ENCODE measurements at regions not wholly inside any gene's neighbourhood (a gene's known extent, or its start where the extent isn't known, plus 50 kb on each side); places are given as distances from the start of the nearest gene placed in this dataset.

DNA sequence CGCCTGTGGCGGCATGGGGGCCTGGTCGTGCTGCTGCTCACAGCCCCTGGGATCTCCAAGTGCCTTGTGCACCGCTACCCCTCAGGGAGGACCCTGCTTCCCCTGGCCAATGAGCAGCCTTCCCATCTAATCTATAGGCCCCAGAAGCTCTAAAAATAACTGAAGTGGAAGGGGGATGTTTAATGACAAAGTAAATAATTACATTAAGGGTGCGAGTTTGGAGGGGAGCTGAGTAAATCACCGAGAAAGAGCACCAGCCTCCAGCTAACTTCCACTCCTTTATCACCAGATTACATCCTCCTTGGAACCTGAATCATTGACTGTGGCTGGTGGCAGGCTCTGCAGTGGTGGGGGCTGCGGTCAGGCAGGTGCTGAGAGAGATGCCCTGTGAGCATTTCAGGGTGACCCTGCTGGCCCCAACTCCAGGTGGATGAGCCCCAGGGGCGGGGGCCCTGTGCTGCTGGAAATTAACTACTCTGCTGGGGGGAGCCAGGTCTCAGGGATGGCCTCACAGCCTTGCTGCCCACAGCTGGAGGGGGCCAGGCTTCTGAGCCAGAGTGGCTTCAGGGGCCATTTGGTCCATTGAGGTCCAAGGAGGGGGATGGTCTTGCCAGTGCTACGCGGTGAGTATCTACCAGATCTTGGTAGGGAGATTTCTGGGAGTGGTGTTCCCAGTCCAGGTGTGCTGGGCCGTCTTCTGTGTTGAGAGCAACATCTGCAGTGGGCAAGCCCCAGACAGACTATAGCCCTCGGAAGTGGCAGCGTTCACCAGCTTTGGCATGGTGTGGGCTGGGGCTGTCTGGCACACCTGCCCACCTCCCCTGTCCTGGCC is 74.2 kb downstream of the GLI2 start:
- no peak for DNase-seq

DNA sequence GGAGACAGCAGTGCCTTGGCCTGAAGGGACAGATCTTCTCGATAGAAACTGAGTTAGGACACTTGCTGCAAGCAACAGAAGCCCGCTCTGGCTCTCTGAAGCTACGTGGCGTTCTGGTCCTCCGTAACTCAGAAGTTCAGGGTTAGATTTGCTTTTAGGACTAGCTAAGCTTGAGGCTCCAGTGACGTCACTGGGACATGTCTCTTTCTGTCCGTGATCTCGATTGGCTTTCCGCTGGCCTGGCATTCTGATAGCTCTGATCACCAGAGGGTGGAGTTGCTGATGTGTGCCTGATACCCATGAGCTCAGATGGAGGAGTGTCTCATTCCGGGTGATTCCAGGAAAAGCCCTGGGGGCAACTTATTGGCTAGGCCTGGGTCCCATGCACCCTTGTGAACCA is 75.0 kb downstream of the GLI2 start:
- no peak for DNase-seq

DNA sequence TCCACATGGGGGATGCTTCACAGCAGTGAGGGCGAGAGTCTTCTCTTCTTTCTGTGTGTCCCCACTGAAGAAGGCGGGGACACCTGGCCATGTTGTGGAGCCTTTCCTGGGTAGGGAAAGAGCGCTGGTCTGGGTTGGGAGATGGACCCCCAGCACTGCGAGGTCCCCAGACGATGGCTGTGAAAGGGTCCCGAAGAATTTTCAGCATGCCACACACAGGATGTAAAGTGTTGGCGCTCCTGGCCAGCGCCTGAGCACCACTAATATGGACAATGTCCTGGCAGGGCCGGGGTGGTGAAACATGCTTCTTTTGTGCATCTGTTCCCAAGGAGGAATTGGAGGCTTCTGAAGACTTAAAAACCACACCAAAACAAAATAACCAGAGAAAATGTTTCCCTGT is 77.2 kb downstream of the GLI2 start:
- no peak for DNase-seq

DNA sequence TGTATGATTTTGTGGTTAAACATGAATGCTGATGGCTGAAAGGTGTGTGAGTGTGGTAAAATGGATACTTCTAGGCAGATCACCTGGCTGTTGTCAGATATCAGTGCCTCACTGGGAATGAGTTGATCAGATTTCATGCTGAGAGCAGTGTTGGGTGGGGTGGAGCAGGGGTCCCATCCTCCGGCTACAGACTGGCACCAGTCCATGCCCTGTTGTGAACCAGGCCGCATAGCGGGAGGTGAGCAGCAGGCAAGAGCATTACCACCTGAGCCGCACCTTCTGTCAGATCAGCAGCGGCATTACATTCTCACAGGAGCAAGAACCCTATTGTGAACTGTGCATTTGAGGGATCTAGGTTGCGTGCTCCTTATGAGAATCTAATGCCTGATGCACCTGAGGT is 78.7 kb downstream of the GLI2 start:
- DNase-seq = no peak

DNA sequence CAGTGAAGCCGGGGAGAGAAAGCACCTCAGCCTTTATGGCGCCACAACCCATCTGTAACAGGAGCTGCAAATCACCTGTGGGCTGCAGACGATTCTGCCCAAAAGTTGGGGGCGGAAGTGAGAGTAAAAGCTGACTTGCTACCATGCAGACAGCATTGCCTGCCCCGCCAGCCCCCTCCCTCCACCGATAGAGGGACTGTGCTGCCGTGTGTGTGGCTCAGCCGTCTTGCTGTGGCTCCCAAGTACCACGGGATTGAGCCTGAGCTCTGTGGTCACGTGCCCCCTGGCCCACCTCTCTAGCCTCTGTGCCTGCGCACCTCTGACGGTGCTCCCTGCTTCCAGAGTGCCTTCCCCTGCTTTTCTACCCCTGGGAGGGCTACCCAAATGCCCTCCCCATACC is 79.6 kb downstream of the GLI2 start:
- DNase-seq = no peak

DNA sequence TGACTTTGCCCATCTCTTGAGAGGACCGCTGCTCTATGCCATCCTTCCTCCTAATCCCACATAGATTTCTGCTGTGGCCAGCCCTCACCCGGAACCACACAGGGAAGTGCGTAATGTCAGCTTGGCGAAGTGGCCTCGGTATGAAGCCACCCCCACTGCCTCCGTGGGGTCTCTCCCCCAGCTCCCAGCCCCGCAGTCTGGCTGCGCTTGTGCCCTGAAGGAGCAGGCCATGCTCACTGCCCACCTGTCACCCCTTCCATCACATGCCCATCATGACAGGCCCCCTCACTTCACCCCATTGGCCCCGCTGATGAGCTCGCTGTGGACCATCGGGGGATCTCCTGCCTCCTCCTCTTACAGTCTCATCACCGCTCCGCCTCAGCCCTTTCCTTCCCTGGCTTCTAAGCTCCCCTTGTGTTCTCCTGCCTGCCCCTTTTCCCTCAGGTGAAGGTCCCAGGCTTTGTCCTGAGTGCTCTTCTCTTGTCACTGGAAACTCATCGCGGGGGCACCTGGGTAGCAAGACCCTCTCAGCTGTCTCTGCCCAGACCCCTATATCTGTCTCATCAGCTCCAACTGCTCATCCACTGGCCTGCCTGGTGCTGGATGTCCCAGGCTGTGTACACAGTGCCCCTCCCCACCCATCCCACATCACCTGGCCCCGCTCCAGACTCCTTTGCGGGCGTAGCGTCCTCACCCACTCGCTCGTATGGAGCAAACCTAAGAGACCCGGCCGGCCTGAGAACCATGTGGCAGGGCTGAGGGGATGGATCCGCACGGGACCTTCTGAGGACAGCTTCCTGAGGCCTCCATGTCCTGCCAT is 81.7 kb downstream of the GLI2 start:
- DNase-seq = no peak

DNA sequence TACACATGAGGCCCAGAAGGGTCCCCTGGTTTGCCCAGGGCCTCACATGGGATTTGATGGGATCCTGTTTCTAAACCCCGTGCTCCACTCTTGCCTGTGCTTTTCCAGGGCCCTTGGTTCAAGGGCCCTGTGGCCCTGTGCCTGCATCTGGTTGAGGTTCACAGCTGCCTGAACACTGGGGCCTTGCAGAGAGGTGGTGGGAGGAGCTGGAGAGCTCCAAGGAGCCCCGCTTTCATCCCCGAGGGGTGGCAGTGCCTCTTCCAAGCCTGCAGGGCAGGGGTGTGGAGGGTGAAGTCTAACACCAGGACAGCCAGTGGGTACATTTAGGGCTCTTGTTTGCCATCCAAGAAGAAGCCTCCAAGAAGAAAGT is 82.3 kb downstream of the GLI2 start:
- no peak for DNase-seq

DNA sequence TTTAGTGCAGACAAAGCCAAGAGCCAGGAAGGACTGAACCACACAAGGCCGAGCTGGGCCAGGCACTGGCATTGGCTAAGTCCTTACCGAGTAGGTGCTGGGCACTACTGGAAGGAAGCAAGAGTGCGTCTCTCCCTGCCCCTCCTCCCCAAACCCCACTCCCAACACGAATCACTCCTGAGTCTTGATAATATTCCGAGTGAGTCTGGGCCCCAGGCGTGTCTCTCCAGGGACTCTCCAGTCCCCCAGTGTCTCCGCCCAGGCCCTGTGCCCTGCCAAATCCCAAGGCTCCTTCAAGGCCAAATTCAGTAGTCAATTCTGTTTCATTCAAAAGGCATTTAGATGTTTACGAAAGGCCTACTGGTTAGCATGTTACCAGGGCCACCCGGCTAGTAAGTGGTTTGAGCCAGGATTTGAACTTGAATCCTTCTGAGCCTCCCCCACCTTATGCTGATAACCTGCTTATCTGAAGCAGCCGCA is 82.8 kb downstream of the GLI2 start:
- no peak for DNase-seq

DNA sequence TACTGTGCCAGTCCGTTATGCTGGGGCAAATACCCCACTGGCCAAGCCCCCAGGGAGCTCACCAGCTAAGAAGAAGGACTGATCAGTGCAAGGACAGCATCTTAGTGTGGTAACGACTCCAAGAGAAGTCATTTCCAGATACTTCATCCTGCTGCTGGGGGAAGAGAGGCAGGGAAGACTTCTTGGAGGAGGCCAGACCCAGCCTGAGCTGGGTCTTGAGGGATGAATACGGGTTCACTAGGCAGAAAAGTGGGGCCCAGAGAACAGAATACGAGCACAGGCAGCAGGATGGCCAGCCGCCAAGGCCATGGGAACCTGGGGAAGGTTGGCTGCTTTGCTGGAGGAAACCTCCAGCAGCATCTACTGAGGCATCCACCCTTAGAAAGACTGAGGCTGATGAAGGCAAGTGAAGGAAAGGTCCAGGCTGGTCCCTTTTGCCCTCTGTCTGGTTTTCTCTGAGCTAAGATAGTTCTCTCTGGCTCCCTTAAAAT is 84.1 kb downstream of the GLI2 start:
- no peak for DNase-seq

DNA sequence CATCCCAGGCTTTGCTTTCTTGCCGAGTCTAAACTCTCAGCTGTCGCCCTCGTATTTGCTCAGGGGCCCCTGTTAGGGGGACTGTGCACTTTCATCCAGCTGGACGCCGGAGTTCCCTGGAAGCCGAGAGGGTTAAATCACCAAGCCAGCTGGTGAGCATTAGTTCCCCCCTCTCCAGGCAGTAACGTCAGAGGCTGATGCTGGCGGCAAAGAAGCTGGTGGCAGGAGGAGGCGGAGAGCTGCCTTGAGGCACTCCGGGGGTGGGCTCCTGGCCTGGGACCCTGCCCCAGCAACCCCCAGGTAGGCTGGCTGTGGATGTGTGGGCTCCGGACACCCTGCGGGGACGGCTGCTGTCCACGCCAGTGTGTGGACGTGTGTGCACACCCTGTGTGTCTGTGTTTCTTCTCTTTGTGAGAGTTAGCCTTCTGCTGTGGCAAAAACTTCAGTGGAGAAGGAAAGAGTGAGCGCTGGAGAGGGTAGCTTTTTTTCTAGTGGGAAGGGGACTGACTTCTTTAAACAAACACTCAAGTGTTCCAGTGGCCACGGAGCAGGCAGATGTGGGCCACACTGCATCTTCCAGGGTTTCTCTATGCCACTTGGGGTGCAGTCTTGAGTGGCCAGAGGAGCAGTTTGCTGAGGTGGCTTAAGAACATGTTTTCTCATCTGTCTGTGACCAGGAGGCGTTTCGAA is 84.7 kb downstream of the GLI2 start:
- DNase-seq = no peak

DNA sequence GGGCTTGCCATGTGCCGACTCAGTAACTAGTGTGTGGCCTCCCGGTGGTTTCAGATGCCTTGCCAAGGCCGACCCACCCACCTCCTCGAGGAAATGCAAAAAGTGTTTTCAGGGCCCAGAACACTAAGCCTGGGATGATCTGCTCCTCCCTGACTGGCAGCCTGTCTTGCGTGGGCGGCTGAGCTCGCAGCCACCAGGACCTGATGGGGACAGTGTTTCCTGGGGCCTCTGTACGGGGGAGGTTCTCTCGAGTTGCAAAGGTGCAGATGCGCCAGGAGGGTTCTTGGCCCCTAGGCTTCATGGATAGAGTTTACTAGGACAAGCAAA is 85.2 kb downstream of the GLI2 start:
- no peak for DNase-seq

DNA sequence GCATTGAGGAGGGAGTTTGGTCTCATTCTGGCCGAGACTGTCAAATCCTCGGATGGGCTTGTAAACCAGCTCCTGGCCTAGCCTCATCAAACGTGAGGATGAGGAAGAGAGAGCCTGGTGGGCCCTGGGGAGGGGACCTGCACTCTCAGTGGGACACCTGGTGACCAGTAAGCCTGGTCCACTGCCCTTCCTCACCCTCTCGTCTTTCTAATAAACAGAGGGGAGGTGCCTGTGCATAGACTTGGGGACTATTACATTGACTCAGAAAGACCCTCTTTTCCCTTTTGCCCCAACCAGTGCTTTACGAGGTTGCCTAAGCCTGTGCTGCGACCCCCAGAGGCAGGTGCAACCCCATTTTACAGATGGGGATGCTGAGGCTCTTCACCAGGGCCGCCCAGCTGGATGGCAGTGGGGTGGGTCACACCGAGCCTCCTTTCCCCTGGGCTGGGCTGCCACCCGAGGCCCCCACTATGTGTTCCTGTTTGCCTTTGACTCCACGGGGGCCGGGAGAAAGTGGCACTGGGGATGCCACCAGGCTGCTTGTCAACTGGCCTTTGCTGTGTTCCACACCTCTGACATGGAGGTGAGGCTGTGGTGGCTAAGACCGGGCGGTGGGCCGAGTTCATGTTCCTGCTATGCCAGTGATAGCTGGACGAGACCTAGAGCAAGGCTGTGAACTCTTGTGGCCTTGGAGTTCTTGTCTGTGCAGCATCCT is 85.9 kb downstream of the GLI2 start:
- no peak for DNase-seq

DNA sequence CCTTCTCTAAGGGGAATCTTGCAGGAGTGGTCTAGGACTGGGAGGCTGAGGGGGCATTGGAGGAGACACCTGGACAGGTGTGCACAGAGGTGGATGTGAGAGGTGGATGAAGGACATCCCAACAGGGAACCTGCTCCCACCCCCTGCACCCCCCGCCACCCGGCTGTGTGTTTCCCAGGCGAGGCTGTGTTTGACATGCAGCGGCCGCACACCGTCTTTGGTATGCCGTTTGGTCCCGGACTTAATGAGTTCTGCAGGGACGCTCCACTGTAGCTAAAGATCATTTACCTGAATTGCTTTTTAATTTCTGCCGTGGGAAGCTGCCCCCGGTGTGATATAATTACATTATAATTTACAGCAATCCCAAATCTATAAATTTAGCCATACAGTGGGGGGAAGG is 87.3 kb downstream of the GLI2 start:
- no peak for DNase-seq

DNA sequence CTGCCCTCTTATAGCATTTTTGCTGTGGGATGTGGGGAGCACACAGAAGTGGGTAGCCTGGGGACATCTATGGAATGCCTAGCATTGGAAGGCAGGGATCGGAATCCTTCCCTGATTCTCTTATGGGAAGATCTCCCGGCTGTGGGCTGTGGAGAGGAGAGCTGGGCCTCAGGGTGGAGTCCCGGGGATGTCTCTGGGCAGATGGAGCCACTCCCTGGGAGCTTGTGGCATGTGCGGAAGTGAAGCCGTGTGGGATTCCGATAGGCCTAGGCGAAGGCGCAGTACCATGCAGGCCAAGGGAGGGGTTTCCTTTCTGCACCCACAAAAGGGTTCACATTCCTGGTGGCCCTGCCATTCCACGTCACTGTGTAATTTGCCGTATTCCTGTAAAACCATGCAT is 87.9 kb downstream of the GLI2 start:
- no peak for DNase-seq

DNA sequence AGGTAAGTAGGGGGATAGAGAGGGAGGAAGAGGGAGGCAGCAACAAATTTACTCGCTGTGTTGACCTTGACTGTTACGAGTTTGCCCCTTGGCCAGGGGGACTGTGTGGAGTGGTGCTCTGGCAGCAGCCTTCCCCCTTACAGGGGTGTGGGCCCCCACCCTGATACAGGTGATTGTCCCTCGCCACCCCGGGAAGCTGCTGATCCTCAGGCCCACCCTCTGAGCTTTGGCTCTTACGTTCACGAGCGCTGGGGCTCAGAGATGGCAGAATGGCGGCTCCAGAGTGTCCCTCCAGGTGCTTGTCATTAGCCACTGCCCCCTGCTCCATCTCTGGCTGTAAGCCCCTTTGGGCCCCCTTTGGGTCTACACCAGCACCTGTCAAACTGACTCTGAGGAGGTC is 88.6 kb downstream of the GLI2 start:
- DNase-seq = no peak

DNA sequence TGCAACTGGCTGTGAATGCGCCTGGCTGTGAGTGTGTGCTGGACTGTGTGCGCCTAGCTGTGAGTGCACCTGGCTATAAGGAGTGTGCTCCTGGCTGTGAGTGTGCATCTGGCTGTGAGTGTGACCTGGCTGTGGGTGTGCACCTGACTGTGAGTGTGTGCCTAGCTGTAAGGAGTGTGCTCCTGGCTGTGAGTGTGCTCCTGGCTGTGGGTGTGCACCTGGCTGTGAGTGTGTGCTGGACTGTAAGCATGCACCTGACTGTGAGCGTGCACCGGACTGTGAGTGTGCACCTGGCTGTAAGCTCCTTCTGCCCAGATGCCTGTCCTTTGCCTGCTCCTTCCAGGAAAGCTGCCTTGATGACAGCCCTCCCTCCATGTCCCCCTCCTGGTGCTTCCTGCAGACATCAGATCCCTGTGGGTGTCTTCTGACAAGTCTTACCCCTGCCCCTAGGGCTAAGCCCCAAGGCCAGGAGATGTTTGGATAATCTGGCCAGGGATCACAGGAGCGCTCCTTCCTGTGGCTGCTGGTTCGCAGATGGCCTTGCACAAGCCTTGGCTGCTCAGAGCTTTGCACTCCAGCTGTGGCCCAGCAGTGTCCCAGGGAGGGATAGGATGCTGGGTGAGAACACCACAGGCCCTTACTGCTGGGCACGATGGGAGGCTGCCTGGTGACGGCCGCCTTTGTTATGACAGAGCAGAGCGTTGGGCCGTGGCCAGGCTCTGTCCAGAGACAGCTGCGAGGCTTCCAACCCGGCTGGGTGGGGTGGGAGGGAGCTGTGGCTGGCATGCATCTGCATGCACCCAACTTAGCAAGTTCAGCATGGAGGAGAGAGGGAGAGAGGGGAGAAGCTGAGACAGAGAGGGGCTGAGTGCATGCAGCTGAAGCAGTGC is 89.9 kb downstream of the GLI2 start:
- DNase-seq = no peak

DNA sequence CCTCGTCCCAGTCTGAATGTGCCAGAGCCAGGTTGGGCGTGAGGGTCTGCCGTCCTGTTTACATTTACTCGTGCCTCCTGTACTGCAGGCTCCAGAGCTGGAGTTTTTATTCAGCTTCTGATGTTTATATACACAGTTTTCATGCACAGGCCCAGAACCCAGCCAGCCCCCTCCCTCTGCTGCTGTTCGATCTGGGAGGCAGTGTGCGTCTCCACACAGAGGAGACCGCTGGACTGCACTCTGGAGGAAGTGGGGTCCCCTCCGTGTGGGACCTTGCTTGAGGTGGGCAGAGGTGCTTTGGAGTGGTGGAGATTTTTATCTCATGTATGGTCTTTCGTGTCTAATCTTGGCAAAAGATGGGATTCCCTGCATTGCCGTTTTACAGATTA is 90.6 kb downstream of the GLI2 start:
- DNase-seq = no peak

DNA sequence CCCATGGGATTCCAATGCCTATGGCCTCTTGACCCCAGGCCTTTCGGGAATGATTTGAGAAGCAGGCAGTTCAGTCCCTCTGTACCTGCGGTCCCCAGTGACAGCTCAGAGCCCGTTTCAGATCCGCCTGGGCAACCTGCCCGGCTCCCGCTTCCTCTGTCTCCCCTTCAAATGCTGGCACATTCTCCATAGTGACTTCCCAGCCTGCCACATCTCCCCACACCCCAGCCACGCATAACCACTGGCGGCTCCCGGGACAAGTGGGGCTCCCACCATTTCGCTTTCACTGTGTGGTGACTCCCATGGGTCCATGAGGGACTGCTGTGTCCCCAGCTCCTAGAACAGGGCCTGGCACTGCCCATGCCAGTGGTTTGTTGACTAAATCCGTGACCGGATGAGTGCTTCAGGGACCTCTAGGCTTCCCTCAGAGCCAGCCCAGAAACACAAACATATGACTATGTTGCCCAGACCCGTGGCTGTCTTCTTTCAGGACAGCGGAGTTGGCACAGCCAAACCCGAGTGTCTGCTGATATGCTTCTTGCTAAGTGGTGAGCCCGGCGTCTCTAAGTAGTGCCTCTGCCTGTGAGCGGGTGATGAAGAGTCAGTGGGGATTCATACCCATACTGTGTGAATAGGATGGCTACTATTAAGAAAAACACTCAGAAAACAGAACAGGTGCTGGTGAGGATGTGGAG is 91.2 kb downstream of the GLI2 start:
- no peak for DNase-seq

DNA sequence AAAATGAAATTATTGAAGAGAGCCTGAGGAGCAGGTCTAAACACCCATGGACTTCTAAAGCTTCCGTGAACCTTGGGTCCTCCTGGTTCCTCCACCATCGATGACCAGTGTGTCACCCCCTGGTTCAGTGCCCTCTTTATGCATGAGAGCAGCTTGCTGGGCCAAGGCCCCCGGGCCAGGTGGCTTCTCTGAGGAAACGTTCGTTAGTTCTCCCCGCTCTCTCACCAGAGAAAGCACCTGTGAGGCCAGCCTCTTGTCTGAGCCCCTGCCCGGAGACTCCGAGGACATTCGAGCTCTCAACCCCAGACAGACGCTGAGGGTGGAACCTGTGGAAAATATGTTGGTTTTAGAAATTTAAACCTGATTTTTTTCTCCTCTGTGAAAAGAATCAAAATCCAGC is 92.4 kb downstream of the GLI2 start:
- DNase-seq = no peak

DNA sequence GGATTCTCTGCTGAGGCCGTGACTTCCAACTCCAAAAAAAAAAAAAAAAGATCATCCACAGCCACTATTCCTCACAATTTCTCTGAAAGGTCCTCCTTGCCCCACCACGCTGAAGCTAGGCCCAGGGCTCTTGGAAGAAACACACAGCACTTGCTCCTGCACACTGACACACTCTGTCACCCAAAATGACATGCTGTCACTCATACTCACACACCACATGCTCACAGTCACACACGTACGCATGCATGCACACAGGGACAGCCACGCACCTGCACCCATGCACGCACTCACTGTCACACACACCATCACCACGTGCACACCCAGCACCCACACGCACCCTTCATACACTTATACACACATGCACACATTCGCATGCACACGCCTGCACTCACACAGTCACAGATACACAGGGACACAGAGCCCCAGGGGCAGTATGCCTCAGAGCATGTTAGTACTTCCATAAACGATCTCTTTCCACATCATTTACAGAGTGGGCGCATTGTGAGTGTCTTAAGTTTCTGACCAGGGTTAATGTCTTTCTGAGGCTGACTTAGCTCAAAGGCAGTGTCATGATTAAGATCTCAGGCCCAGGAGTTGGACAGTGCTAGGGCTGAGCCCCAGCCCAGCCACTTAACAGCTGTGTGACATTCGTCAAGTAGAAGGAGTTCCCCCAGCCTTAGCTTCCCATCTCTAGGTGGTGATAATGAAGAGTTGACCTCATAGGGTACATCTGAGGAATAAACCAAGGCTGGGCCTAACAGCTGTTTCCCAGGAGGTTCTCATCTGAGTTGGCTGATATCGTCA is 93.4 kb downstream of the GLI2 start:
- no peak for DNase-seq

DNA sequence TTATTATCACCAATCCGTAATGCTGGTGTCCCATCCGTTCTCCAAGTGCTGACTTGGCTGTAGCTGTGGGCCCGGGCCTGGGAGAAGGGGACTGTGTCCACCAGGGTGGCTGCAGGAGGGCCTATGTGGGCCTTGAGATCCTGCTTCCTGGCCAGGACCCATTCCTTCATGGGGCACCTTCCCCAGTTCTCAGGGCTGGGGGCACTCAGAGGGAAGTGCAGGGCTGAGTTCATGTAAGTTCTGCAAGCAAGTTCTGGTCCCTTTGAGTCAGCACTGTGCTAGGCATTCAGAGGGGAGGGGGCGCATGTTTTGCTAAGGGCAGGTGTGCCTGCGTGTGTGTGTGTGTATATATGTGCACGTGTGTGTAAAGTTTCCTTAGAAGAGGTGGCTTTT is 94.0 kb downstream of the GLI2 start:
- no peak for DNase-seq

Data from activated naive CD4-positive, alpha-beta T cell treated with Interleukin-2 at 50 U/mL for 16 hours (primary cell).